ENCODE measurements at regions not wholly inside any gene's neighbourhood (a gene's known extent, or its start where the extent isn't known, plus 50 kb on each side); places are given as distances from the start of the nearest gene placed in this dataset.
"Not testable (repeated sequence)": the region's sequence is repeated elsewhere in the genome, so short reads cannot be mapped to it uniquely, and the experiment has no call there.

- DNase-seq (ENCODE audit: low spot score) = no peak
Observed at GRCh38 chr19:31445406-31445805, 96.2 kb upstream of the TSHZ3 start.

DNA sequence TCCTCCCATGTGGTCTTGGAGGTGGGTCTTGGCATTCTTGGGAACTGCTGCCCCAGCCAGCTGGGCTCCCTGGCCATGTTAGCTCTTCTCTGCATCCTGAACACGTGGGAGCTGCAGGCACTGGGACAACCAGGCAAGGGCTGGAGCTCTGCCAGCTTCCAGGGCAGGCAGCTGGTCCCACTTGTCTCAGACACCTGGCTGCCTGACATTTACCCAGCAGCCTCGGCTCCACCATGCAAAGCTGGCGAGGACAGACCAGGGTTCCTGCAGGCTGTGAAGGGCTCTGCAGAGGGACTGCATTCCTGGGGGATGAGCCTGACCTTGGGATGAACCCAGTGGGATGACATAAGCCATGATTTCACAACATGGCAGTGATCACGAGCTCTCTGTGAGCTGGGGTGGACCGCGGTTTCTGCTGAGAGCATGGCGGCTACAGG lies 99.0 kb upstream of the TSHZ3 start:
- peak; percentile 72 for DNase-seq (ENCODE audit: low spot score)

- DNase-seq (ENCODE audit: low spot score) = no peak
Observed at GRCh38 chr19:31449379-31449778, 100.1 kb upstream of the TSHZ3 start.

DNA sequence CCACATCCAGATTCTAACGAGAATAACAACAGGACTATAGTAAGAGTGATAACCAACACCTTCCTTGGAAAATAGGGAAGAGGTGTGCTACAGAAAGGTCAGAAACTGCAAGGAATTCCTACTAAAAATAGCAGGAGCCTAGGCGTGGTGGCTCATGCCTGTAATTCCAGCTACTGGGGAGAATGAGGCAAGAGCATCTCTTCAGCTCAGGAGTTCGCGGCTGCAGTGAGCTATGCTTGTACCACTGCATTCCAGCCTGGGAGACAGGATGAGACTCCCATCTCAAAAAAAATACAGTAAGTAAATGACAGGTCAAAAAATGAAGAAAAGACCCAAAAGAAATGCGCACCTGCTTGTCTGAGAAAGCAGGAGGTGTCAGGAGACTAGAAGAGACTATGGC lies 101.5 kb upstream of the TSHZ3 start:
- no peak for DNase-seq (ENCODE audit: low spot score)

GRCh38 chr19:31451686-31452330 lies 102.6 kb upstream of the TSHZ3 start:
- DNase-seq (ENCODE audit: low spot score) = peak; percentile 13

DNA sequence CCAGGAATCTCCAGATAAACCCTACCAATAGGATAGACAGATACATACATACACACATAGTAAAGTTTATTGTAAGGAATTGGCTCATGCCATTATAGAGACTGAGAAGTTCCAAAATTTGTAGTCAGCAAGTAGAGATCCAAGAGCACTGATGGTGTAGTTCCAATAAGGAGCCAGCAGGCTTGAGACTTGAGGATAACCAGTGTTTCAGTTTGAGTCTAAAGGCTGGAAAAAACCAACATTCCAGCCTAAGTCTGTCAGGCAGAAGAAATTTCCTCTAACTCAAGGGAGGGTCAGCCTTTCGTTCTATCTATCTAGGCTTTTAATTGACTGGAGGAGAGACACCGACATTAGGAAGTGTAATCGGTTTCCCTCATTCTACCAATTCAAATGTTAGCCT lies 110.2 kb upstream of the TSHZ3 start:
- no peak for DNase-seq (ENCODE audit: low spot score)

DNA sequence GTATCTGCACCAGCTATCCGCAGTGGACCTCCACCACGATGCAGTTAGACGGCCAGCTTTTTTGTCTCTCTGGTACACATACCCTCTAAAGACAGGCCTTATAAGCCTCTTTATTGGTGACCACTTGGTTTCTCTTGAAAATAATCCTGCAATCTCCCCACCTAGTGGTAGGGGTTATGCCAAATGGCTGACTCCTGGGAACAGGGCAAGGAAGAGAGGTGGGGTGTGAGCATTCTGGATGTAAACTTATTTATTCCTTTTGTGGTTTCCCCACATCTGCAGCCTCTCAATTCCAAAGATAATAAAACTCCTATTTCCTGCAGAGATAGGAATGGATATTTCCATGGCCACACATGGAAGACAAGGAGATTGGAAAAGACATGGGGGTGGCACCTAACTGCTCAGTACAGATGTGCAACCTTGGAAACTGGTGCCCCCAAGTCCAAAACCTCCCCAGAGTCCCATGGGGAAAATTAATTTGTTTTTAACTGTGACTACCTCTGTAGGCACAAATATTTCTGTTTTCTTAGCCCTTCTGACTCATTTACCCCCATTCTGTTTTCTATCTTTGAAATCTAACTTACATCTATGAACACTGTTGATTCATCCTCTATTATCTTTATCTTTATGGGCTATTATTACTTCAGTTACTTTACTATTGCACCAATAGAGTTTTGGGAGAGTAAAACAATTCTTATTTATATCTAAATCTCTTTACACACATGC lies 112.7 kb upstream of the TSHZ3 start:
- no peak for DNase-seq (ENCODE audit: low spot score)

DNA sequence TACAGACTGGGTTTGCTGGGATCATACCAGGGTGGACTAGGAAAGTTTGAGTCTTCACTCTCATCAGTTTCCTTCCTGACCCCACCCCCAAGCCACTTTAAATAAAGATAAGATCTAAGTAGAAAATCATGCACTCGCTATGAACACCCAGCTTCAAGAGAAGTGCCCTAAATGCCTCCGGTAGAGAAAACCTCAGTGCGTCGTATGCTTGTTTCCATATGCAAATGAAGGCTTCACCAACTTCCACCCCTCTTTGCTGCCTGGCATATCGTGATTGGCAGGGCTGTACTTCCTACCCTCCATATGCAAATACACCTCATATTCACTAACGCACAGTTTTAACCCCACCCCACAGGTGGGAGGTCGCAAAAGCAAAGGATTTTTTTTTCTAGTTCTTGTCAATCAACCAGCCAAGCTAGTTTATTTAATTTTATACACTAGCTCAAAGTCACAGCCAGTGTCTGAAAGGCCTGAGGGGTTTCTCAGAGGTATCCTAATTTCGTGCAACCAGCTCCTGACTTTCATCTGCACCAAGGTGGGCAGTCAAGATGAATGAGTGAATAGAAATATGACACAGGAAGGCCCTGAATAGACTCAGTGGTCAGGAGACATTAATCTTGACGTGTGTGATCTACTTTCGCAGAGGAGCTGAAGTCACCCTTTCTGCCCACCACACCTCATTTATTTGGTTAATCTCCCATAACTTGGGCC lies 121.1 kb upstream of the TSHZ3 start:
- DNase-seq (ENCODE audit: low spot score) = no peak

DNA sequence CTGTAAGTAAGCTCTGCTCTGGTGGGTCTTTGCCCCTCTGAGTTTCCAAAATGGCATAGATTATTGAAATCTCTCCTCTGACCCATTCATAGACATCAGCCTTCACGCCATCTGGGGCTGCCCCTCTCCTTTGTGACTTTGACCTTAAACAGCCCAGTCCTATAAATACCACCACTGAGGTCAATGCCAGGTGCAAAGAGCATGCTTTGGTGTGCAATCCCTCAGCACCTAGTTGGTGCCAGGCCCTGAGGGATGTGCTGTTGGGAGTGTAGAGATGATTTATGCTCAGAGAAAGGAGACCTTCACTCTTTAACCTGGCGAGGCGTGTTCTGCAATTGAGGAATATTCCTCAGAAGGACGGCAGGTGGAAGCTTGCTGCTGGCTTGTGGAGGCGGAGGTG lies 121.7 kb upstream of the TSHZ3 start:
- no peak for DNase-seq (ENCODE audit: low spot score)

- no peak for DNase-seq (ENCODE audit: low spot score)
Observed at GRCh38 chr19:31478241-31478640, 129.0 kb upstream of the TSHZ3 start.

- DNase-seq (ENCODE audit: low spot score) = no peak
Observed at GRCh38 chr19:31483226-31483857, 134.1 kb upstream of the TSHZ3 start.

DNA sequence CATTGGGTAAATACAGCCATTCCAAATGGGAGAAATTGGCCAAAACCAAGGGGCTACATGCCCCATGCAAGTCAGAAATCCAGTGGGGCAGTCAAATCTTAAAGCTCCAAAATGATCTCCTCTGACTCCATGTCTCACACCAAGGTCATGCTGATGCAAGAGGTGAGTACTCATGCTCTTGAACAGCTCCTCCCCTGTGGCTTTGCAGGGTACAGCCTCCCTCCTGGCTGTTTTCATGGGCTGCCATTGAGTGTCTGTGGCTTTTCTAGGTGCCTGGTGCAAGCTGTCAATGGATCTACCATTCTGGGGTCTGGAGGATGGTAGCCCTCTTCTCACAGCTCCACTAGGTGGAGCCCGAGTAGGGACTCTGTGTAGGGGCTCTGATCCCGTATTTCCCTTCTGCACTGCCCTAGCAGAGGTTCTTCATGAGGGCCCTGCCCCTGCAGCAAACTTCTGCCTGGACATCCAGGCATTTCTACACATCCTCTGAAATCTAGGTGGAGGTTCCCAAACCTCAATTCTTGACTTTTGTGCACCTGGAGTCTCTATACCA lies 135.7 kb upstream of the TSHZ3 start:
- DNase-seq (ENCODE audit: low spot score) = not testable (repeated sequence)

GRCh38 chr19:31485472-31485871 lies 136.2 kb upstream of the TSHZ3 start:
- DNase-seq (ENCODE audit: low spot score) = no peak

- DNase-seq (ENCODE audit: low spot score) = no peak
Observed at GRCh38 chr19:31491242-31491641, 142.0 kb upstream of the TSHZ3 start.

- no peak for DNase-seq (ENCODE audit: low spot score)
Observed at GRCh38 chr19:31492050-31492449, 142.8 kb upstream of the TSHZ3 start.

DNA sequence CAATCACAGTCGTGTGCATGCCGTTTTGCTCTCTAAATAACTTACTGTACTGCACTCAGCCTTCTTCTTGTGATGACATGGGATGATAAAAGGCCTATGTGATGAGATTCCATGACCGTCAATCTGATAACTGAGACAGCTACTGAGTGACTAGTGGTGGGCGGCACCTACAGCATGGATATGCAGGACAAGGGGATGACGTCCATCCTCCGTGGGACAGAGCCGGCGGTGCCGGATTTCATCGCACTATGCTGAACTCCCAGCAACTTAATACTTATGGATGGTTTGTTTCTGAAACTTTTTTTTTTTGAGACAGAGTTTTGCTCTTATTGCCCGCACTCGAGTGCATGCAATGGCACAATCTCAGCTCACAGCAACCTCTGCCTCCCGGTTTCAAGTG lies 146.8 kb upstream of the TSHZ3 start:
- DNase-seq (ENCODE audit: low spot score) = no peak

DNA sequence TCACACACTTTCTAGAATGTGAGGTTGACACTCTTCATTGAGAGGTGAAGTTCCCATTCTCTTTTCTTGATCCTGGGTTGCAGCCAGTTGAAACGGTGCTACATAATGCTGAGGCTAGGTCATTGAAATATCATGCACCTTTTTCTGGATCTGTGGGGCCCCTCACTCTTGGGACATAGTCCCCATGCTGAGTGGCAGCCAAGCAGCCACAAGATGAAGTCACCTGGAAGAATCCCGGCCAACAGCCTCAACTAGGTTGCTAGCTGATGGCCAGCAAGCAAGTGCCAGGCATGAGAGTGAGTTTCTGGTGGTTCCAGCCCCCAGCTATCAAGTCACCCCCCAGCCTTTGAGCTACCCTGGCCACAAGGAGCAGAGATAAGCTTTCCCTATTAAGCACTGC lies 148.5 kb upstream of the TSHZ3 start:
- DNase-seq (ENCODE audit: low spot score) = no peak

DNA sequence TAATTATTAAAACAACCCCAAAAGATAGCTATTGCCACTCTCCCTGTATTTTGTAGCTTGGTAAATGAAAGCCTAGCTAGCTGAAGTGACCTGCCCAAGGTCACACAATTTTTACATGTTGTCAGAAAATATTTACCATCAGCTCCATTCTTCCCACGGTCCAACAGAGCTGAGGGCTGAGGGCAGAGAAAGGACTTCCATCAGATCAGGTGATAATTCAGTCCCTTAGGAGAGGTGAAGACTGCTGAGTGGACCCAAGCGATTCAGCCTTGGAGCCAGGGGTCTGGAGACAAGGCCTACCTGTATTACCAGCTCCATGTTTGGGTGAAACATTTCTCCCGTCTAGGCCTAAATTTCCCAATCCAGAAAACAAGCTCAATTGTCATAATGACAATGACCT lies 149.5 kb upstream of the TSHZ3 start:
- DNase-seq (ENCODE audit: low spot score) = no peak

- no peak for DNase-seq (ENCODE audit: low spot score)
Observed at GRCh38 chr19:31499281-31500196, 150.3 kb upstream of the TSHZ3 start.

GRCh38 chr19:31500197-31500830 lies 151.1 kb upstream of the TSHZ3 start:
- no peak for DNase-seq (ENCODE audit: low spot score)
